ENCODE measurements at regions not wholly inside any gene's neighbourhood (a gene's known extent, or its start where the extent isn't known, plus 50 kb on each side); places are given as distances from the start of the nearest gene placed in this dataset.
"Not testable (repeated sequence)": the region's sequence is repeated elsewhere in the genome, so short reads cannot be mapped to it uniquely, and the experiment has no call there.

DNA sequence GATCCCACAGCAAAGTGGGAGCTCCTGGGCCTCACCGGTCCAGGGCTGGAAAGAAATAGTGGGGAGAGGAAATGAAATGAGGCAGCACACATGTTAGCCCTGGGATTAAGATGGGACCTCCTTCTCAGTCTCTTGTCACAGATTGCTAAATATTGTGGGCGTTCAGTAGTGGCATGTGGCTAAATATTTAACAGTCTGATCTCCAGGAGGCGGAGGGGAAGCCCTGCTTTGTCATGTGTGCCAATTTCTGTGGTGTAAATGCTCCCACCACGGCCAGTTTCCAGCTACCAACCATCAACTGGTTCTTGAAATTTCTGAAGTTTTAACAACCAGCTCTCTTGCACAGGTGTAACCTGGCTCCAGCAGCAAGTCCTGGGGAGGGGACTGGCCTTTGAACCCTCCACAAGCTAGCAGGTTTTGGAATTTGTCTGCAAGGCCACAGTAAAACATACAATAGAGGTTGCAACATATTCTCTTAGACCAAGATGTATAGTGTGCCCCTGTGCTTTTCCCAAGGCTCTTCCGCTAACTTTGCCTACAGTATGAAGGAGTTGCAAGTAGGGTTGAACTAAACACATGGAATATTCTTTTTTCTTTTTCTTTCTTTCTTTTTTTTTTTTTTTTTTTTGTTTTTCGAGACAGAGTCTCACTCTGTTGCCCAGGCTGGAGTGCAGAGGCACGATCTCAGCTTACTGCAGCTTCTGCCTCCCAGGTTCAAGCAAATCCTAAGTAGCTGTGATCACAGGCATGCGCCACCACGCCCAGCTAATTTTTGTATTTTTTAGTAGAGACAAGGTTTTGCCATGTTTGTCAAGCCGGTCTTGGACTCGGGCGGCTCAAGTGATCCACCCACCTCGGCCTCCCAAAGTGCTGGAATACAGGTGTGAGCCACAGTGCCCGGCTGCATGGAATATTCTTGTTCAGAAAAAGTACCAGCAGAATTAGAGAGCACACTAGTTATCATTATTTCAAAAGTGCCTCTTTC lies 103.1 kb upstream of the PCBD1 start:
- no peak for DNase-seq

DNA sequence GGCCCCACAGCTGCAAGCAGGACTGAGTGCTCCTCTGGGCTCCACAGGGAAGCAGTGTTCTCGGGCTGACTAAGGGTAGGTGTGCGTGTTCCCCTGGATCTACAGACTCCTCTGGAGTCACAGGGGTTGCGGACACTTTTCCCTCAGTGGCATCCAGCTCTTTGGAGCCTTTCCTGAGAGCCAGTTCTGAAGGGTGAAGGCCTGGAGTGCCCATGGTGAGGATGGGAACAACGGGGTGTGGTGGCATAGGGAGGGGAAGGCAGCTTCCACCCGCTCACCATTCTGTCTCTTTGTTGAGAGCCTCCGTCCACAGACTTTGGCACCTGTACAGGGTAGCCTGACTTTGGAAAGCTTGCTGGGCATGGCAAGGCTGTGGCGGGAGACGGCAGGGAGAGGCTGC lies 104.1 kb upstream of the PCBD1 start:
- DNase-seq: no peak

DNA sequence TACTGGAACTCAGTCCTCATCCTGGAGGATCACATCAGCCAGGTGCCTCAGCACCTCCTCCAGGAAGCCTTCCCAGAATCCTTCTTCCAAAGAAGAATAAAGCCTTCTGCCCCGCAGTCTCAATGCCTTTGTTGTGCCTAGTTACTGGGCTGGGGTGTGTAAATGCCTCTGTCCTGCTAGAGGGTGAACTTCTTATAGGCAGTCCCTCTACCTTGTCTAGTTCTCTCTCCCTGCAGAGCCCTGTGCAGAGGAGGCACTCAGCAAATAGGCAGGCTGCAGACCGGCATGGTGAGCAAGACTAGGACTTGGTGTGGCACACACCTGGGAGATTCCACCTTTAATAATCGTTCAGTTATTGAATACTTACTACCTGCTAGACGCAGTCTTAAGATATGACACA lies 104.7 kb upstream of the PCBD1 start:
- DNase-seq: no peak

GRCh38 chr10:70996549-70996948 lies 108.2 kb upstream of the PCBD1 start:
- DNase-seq: no peak

DNA sequence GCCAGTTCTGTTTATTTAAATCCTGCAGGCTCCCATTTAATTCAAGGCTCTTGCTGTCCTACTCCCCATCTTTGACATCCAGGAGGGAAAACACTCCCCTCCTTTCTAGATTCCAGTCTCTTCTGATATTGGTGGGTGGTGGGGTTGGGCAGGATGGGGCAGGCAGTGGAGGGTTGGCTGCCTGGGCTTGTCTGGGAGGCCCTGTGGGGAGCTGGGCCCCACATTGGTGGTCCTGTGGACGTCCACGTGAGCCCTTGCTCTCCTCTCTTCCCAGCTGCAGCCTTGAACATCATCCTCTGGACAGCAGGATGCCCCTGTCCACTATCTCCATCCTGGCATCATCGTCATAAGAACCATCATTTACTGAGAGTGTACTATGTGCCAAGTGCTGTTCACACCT lies 108.9 kb upstream of the PCBD1 start:
- DNase-seq: no peak

GRCh38 chr10:70998086-70998485 lies 109.7 kb upstream of the PCBD1 start:
- no peak for DNase-seq

GRCh38 chr10:71001470-71001869 lies 113.1 kb upstream of the PCBD1 start:
- no peak for DNase-seq

DNA sequence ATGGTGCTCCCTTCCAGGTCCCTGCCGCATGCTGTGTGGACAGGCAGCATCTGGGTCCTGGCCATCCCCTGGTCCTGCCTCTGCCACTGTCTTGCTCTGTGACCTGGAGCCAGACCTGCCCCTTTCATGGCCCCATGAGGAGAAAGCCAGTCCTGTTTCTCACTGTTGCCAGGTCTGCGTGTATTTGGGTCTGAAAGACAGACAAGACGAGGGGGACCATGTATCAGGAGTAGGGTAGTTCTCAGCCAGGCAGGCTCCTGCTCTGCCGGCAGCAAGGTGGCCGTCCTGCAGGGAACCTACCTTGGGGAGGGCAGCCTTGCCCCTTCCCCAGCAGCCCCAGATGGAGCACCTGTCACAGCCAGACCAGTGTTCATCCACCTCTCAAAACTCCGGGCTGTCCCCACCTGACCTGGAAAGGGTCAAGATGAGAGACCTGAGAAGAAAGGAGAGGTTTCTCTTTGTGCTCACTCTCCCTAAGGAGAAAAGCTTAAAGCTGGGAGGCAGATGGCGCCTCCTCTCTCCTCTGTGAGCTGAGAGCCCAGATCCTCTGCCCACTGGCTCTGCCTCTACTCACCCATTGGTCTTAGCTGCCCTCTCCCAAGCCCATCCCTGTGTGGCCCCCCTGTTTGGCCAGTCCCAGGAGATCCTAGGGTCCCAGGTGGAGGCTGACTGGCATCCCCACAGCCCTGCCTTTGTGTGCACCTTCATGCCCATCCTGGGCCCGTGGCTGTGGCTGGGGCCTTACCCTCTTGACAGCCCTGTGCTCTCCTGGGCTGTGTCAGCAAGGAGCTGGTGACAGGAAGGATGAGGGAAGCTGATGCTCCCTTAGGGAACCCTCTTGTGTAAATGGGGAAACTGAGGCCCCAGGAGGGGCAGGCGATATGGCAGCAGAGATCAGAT lies 116.1 kb upstream of the PCBD1 start:
- DNase-seq: no peak

GRCh38 chr10:71005337-71006305 lies 117.3 kb upstream of the PCBD1 start:
- DNase-seq: no peak

DNA sequence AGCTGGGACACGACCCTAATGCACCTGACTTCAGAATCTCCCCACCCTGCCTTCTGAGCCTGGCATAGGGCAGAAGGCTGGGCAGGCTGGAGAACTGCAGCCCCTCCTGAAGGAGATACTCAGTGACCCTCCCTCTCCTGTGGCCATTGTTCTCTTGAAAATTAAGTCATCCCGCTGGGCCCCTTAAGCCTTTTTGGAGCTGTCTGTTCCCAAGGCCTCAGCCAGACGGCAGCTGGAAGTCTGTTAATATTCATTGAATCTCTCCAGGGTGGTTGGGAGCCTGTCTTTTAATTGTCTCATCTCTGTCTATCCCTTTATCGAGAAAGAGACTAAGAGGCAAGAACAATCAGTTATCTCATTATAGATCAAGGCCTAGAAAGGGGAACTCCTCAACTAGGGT lies 118.1 kb upstream of the PCBD1 start:
- no peak for DNase-seq

DNA sequence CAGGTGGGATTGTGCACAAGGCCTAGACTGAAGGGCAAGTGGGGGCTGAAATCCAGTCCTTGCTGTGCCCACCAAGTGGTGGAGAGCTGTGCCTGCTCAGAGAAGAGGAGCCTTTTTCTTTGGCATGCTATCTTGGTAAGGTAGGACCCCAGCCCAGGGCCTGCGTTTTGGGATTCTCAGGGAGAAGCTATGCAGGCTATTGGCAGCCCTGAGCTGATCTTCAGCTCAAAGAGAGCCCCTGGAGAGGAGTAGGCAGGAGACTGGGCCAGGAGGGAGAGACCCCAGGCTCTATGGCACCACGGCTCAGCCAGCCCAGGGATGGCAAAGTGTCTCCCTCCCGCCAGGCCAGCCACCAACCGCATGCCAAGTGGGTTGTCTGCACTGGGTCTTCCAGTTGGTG lies 119.2 kb upstream of the PCBD1 start:
- DNase-seq: no peak

DNA sequence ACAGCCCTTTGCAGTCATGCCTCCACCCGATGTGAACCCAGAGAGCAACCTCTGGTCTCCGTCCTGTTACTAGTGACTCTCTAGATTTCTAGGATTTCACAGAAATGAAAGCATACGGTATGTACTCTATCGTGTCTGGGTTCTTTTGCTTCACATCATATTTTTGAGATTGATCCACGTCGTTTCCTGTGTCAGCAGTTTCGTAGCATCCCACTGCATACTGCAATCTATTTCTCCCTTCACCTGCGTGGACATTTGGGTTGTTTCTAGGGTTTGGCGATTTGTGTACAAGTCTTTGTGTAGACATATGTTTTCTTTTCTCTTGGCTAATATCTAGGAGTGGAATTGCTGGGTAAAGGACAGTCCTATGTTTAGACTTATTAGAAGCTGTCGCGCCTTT lies 119.8 kb upstream of the PCBD1 start:
- DNase-seq: no peak

GRCh38 chr10:71009126-71009525 lies 120.8 kb upstream of the PCBD1 start:
- DNase-seq: no peak

DNA sequence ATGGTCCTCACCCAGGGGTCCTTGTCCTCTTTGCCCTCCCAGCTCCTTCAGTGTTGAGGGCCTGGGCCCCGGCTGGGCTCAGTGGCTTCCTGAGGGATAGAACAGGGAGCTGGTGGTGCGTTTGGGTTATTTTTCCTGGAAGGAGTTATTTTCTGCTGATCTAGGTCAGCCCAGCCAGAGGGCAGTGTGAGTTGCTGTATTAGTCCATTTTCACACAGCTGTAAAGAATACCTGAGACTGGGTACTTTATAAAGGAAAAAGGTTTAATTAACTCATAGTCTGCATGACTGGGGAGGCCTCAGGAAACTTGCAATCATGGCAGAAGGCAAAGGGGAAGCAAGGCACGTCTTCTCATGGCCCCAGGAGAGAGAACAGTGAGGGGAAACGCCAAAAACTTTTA lies 122.4 kb upstream of the PCBD1 start:
- DNase-seq: no peak

DNA sequence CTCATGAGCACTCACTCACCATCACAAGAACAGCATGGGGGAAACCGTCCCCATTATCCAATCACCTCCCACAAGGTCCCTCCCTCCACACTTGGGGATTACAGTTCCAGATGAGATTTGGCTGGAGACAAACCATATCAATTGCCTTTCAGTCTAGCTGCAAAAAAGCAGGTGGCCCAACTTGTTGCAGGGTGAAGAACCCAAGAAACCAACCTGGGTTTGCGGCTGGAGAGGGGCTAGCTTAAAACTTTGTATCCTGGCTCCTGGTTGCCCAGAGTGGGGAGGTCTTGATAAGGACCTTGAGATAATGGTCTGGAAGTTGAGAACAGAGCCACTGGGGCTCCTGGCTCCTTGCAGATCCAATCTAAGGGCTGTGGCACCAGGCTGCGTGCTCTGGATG lies 122.8 kb upstream of the PCBD1 start:
- DNase-seq: no peak

DNA sequence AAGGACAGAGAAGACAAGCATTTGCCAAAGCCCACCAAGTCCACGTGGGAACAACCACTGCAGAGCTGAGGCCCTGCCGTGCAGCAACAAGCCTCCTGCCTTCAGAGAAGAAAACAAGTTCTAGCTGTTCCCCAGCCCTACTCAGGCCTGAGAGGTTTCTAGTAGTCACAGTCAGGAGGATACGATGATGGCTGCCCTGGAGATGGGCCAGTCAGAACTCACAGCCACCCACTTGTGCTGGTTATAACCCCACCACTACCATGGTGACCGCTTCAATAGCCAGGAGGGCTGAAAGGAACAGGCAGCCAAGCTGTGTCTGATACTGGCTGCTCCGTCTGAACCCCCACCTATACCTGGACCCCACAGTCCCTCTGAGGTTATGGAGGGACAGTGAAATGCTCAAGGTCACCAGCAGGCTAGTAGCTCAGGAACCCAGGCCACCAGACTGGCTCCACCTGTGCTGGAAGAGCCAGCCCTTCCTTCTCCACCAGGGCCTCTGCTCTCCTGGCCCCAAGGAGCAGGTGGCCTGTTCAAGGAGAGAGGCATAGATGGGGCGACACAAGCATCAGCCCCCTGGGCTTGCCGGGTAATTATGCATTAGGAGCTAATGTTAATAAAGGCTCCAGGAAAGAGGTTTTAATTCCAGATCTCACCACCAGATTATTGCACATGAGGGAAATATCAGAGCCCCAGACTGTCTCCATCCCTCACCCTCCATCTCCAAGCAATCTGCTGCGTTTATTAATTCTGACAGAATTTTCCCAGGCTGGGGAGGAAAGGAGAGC lies 125.8 kb upstream of the PCBD1 start:
- DNase-seq: no peak

DNA sequence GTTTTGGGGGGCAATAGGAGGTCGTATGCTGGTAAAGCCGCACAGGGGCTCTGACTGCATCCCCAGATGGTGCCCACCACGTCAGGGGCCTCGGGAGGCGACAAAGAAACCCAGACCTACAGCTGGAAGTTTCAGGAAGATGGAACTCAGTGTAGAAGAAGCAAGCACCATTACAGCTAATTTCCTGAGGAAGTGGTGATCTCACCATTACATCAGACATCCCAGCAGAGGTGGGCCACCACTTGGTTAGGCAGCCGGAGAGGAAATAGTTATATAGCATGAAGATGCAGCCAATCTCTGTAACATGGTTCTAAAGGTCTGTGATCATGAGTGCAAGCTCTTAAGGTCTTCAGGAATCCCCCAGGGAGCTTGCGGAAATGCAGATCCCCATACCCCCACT lies 127.3 kb upstream of the PCBD1 start:
- no peak for DNase-seq

GRCh38 chr10:71020061-71020460 lies 131.7 kb upstream of the PCBD1 start:
- DNase-seq: not testable (repeated sequence)

DNA sequence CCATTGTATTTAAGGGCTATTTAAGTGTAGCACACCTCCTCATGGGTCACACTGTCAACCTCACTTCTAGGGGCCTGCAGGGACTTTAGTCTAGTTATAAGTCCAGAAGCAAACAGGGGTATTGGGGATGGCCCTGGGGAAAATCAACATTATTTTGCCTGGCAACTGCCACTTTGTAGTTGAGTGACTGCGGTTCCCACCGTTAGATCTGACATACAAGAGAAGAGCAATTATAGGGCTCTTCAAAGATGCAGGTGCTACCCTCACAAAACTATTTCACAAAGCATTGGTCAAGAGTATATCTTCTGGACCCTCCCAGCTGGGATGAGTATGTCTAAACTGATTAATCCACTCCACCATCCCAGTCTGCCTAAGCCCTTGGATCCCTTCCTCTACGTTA lies 133.0 kb upstream of the PCBD1 start:
- no peak for DNase-seq

GRCh38 chr10:71023704-71024283 lies 135.4 kb upstream of the PCBD1 start:
- DNase-seq: no peak

- DNase-seq: no peak
Measured at GRCh38 chr10:71024490-71024889, 136.1 kb upstream of the PCBD1 start.

Data from activated CD4-positive, alpha-beta T cell treated with anti-CD3 and anti-CD28 coated beads, Interleukin-2, amount 50 U/mL, for 48 hours (primary cell).